Brain microvascular endothelial cell (primary cell): ENCODE measurements at regions not wholly inside any gene's neighbourhood (a gene's known extent, or its start where the extent isn't known, plus 50 kb on each side); places are given as distances from the start of the nearest gene placed in this dataset.
"Not testable (repeated sequence)": the region's sequence is repeated elsewhere in the genome, so short reads cannot be mapped to it uniquely, and the experiment has no call there.

Experiments
- DNase-seq: peaks from one replicate; pipeline ENCODE4 v3.0.0-alpha.2; 2020
- H3K27ac ChIP-seq: fragments of 250-450 bp; sonication (Bioruptor Pico); 2 replicates; pipeline ENCODE4 v1.5.1; 2020; ENCODE audit warnings: mild to moderate bottlenecking, moderate library complexity
- H3K27me3 ChIP-seq: fragments of 250-450 bp; sonication (Bioruptor Pico); replicated peaks from 2 replicates; pipeline ENCODE4 v1.5.1; 2020; ENCODE audit warnings: mild to moderate bottlenecking
- H3K36me3 ChIP-seq: fragments of 250-450 bp; sonication (Bioruptor Pico); replicated peaks from 2 replicates; pipeline ENCODE4 v1.5.1; 2020; ENCODE audit warnings: mild to moderate bottlenecking
- H3K4me3 ChIP-seq: 2 replicates; pipeline ENCODE4 v1.5.1; 2011; ENCODE audit warnings: low read depth, mild to moderate bottlenecking, control low read depth, low read length, moderate library complexity
- in situ Hi-C: cut with HindIII; loops from 2 replicates; pipeline ENCODE4 v1.10.0; 2017; ENCODE audit warnings: low sequenced_read_pairs, low pct_ligation_motif_present
- TF ChIP-seq, protein P1 (sequence below): IDR thresholded peaks from 2 replicates; pipeline ENCODE4 v1.5.1; 2011; ENCODE audit warnings: low read depth, mild to moderate bottlenecking, moderate library complexity, low read length, control low read depth, inconsistent platforms; ENCODE audit errors: missing control alignments

DNA sequence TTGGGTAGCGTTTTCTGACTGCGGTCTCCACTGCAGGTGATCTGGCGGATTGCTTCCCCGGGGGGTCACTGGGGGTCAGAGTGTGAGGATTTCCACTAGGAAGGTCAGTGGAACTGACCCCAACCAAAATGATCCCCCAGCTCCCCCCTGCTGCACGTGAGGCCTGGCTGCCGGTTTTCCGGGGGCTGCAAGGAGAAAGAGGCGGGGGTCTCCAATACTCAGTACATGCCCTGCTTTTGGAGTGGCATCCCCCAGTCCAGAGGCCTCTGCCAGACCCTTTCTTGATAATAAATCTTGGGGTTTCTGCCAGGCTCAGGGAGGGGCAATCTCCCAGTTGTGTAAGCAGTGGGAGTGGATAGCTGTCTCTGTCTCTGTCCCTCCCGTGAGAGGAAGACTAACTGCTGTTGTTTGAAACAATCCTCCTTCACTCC lies 71.5 kb upstream of the RTL6 start:
- in situ Hi-C loops, result no loop called here
- Histone ChIP-seq H3K4me3 (no peak overlapping the region), H3K27me3 (no peaks in the 10 kb centered on the region), H3K36me3 (no peaks in the 10 kb centered on the region), H3K27ac (no peak overlapping the region)
- DNase-seq, result no peak
- TF ChIP-seq, protein P1, sequence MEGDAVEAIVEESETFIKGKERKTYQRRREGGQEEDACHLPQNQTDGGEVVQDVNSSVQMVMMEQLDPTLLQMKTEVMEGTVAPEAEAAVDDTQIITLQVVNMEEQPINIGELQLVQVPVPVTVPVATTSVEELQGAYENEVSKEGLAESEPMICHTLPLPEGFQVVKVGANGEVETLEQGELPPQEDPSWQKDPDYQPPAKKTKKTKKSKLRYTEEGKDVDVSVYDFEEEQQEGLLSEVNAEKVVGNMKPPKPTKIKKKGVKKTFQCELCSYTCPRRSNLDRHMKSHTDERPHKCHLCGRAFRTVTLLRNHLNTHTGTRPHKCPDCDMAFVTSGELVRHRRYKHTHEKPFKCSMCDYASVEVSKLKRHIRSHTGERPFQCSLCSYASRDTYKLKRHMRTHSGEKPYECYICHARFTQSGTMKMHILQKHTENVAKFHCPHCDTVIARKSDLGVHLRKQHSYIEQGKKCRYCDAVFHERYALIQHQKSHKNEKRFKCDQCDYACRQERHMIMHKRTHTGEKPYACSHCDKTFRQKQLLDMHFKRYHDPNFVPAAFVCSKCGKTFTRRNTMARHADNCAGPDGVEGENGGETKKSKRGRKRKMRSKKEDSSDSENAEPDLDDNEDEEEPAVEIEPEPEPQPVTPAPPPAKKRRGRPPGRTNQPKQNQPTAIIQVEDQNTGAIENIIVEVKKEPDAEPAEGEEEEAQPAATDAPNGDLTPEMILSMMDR, result no peak

DNA sequence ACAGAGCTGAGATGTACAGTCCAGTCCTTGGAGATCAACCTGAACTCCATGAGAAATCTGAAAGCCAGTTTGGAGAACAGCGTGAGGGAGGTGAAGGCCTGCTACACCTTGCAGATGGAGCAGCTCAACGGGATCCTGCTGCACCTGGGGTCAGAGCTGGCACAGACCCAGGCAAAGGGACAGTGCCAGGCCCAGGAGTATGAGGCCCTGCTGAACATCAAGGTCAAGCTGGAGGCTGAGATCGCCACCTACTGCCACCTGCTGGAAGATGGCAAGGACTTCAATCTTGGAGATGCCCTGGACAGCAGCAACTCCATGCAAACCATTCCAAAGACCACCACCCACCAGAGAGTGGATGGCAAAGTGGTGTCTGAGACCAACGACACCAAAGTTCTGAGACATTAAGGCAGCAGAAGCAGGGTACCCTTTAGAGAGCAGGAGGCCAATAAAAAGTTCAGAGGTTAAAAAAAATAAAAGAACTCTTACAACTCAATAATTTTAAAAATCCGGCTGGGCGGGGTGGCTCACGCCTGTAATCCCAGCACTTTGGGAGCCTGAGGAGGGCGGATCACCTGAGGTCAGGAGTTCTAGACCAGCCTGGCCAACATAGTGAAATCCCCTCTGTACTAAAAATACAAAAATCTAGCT lies 69.9 kb upstream of the RTL6 start:
- TF ChIP-seq, protein P1, result peak; percentile 64
- Histone ChIP-seq H3K4me3 (no peak overlapping the region), H3K27me3 (no peaks in the 10 kb centered on the region), H3K36me3 (no peaks in the 10 kb centered on the region), H3K27ac (no peak overlapping the region)
- DNase-seq, result peak; percentile 13
- in situ Hi-C loops, result no loop called here

DNA sequence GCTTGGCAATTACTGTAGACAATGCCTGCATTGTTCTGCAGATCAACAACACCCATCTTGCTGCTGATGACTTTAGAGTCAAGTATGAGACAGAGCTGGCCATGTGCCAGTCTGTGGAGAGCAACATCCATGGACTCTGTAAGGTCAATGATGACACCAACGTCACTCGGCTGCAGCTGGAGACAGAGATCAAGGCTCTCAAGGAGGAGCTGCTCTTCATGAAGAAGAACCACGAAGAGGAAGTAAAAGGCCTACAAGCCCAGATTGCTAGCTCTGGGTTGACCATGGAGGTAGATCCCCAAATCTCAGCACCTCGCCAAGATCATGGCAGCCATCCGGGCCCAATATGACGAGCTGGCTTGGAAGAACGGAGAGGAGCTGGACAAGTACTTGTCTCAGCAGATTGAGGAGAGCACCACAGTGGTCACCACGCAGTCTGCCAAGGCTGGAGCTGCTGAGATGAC lies 69.4 kb upstream of the RTL6 start:
- H3K27ac ChIP-seq, in situ Hi-C loops, H3K27me3 ChIP-seq, H3K4me3 ChIP-seq, H3K36me3 ChIP-seq: not testable (repeated sequence)
- DNase-seq, result peak; percentile 32

- TF ChIP-seq, protein P1, result no peak
- H3K4me3 ChIP-seq, result no peak overlapping the region
- in situ Hi-C loops, result no loop called here
- no peaks in the 10 kb centered on the region for H3K27me3 ChIP-seq
- no peak overlapping the region for H3K27ac ChIP-seq
- no peaks in the 10 kb centered on the region for H3K36me3 ChIP-seq
- DNase-seq, result no peak
These were observed 68.9 kb upstream of the RTL6 start for GRCh38 chr22:44566911-44567310.

DNA sequence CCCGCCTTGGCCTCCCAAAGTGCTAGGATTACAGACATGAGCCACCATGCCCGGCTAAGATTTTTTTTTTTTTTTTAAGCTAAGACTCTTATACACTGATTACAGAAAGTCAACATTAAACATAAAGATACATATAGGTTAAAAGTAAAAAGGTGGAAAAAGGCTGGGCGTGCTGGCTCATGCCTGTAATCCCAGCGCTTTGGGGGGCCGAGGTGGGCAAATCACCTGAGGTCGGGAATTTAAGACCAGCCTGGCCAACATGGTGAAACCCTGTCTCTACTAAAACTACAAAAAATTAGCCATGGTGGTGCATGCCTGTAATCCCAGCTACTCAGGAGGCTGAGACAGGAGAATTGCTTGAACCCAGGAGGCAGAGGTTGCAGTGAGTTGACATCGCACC lies 64.6 kb upstream of the RTL6 start:
- H3K4me3 ChIP-seq, H3K27ac ChIP-seq, in situ Hi-C loops, DNase-seq, H3K36me3 ChIP-seq, H3K27me3 ChIP-seq: not testable (repeated sequence)

DNA sequence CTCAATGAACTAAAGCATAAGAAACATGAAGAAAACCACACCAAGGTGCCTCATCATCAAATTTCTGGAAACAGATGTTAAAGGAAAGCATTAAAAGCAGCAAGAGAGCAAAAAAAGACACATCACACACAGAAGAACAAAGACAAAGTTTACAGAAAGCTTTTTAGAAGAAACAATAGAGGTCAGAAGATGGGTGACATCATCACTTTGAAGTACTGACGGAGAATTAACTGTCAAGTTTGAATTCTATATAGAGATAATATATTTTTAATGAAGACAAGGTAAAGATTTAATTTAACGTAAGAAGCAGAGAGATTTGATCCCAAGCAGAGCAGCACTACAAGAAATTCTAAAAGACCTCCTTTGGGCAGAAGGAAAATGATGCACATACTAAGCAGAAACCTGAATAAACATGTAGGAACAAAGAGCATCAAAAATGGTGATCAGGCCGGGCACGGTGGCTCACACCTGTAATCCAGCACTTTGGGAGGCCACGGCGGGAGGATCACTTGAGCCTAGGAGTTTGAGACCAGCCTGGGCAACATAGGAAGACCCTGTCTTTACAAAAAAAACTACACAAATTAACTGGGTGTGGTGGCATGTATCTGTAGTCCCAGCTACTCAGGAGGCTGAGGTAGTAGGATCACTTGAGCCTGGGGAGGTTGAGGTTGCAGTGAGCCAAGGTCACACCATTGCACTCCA lies 63.3 kb upstream of the RTL6 start:
- no peaks in the 10 kb centered on the region for H3K36me3 ChIP-seq
- no peaks in the 10 kb centered on the region for H3K27me3 ChIP-seq
- no peak for DNase-seq
- TF ChIP-seq, protein P1, result no peak
- H3K27ac ChIP-seq, result no peak overlapping the region
- no peak overlapping the region for H3K4me3 ChIP-seq
- in situ Hi-C loops, result no loop called here

DNA sequence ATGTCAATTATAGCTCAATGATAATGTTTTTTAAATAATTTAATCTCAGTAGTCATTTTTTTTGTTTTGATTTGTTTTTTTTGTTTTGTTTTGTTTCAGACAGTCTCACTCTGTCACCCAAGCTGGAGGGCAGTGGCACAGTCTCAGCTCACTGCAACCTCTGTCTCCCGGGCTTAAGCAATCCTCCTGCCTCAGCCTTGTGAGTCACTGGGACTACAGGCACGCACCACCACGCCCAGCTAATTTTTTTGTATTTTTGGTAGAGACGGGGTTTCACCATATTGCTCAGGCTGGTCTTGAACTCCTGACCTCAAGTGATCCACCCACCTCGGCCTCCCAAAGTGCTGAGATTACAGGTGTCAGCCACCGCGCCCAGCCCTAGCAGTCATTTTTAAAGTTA lies 60.6 kb upstream of the RTL6 start:
- in situ Hi-C loops, H3K27ac ChIP-seq: not testable (repeated sequence)
- DNase-seq, result peak; percentile 52

GRCh38 chr22:44557872-44558271 lies 59.8 kb upstream of the RTL6 start:
- H3K4me3 ChIP-seq, H3K27me3 ChIP-seq, DNase-seq, H3K27ac ChIP-seq, H3K36me3 ChIP-seq, in situ Hi-C loops: not testable (repeated sequence)

More for the DNA sequence above, 60.6 kb upstream of the RTL6 start:
- H3K36me3 ChIP-seq, H3K4me3 ChIP-seq, H3K27me3 ChIP-seq: not testable (repeated sequence)
